Mammary epithelial cell (primary cell): ENCODE measurements at regions not wholly inside any gene's neighbourhood (a gene's known extent, or its start where the extent isn't known, plus 50 kb on each side); places are given as distances from the start of the nearest gene placed in this dataset.

ENCODE experiments used
- CTCF ChIP-seq, 2 donors: IDR thresholded peaks in 1 of 2; conservative IDR thresholded peaks in 1 of 2; 2 replicates each; pipeline ENCODE4 v1.5.1; 2011 to 2012; ENCODE audit warnings: inconsistent platforms in 2 of 2, low read length in 2 of 2, mild to moderate bottlenecking in 2 of 2, control low read depth in 1 of 2, low read depth in 1 of 2; ENCODE audit not compliant: insufficient read depth in 1 of 2; ENCODE audit errors: extremely low read depth in 1 of 2
- EZH2 ChIP-seq: IDR thresholded peaks from 2 replicates; pipeline ENCODE4 v1.6.1; 2012; ENCODE audit warnings: low read length, inconsistent platforms, borderline replicate concordance

GRCh38 chr3:162810776-162811175 is 1314.2 kb downstream of the OTOL1 start:
- no peak for TF ChIP-seq CTCF (conservative IDR thresholded peaks at IDR 0.05 in 1 of 2, IDR thresholded peaks at IDR 0.05 in 1 of 2; ENCODE audit: extremely low read depth in 1 of 2, insufficient read depth in 1 of 2, low read depth in 1 of 2, low read length in 2 of 2)
- TF ChIP-seq EZH2 = no peak
